ENCODE measurements at regions not wholly inside any gene's neighbourhood (a gene's known extent, or its start where the extent isn't known, plus 50 kb on each side); places are given as distances from the start of the nearest gene placed in this dataset.

DNA sequence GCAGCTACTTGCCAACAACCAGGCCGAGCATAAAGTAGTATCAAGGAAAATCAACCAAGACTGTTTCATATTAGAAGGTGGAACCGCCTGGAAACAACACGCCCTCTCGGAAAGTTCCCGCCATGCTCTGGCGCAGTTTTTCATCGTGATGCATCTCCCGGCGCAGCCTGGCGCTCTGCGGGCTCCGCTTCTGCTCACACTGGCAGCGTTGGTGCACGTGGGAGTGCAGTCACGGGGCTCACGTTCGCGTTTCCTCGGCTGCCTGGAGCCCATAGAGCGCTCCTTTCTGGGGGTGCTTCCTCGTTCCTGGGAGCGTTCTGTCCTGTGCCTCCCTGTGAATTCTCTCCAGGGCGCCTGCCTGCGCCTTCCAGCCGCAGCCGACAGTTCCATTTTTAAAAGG lies 227.3 kb downstream of the TBXT start:
- TF ChIP-seq ZNF384 (IDR thresholded peaks at IDR 0.05): no peak
- no peak for TF ChIP-seq FOXM1 (IDR thresholded peaks at IDR 0.05; ENCODE audit: borderline replicate concordance)
- TF ChIP-seq SUZ12 (IDR thresholded peaks at IDR 0.05): no peak
- no peak for TF ChIP-seq CTBP1 (IDR thresholded peaks at IDR 0.05; ENCODE audit: borderline replicate concordance)
- TF ChIP-seq ARNT (IDR thresholded peaks at IDR 0.05): no peak
- no peak for TF ChIP-seq HDGF (IDR thresholded peaks at IDR 0.05; ENCODE audit: borderline replicate concordance)
- no peak for TF ChIP-seq FOXK2 (IDR thresholded peaks at IDR 0.05)
- no peak for TF ChIP-seq L3MBTL2 (conservative IDR thresholded peaks at IDR 0.05)
- no peak for TF ChIP-seq FOXA1 (IDR thresholded peaks at IDR 0.05)
- ChIA-PET POLR2A (no interaction called here), CTCF (no interaction called here)
- no peak for DNase-seq (ENCODE audit: extremely low spot score)

DNA sequence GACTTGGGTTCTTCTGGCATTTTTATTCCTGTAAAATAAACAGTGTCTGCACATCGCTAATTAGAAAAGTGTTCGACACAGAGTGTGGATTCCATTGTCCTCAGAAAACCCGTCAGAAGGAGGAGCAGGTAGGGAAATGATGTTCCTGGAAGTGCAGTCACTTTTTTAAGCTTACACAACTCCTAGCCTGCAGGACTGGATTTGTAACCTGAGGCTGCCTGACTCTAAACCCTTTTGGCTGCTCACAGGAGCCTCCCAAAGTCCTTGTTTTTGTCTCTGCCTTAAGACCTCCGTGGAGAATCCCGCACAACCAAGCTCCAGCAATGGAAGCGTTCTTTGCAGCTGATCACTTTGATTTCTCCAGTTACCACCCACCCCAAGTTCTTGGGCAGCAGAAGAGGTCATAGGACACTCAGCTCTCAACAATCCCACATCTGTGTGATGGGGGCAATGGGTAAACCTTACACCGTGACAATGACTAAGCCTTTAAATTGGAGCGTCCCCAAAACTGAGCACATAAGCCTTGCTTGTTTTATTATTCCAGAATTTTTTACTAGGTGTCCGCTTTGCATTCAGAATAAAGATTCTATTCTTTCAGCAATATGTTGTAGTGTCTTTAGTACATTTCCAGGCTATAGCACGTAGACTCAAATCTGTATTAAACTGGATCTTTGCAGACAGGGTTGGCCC lies 227.9 kb downstream of the TBXT start:
- ChIA-PET CTCF (no interaction called here), POLR2A (no interaction called here)
- TF ChIP-seq FOXM1 (IDR thresholded peaks at IDR 0.05; ENCODE audit: borderline replicate concordance) (no peak), ELF4 (IDR thresholded peaks at IDR 0.05) (no peak), BHLHE40 (IDR thresholded peaks at IDR 0.05; ENCODE audit: borderline replicate concordance) (no peak), ARNT (IDR thresholded peaks at IDR 0.05) (no peak), ZNF384 (IDR thresholded peaks at IDR 0.05) (no peak), FOXK2 (IDR thresholded peaks at IDR 0.05) (no peak), CTBP1 (IDR thresholded peaks at IDR 0.05; ENCODE audit: borderline replicate concordance) (no peak), SP1 (IDR thresholded peaks at IDR 0.05) (no peak), NFRKB (IDR thresholded peaks at IDR 0.05) (no peak), FOXA1 (IDR thresholded peaks at IDR 0.05) (no peak)
- TF ChIP-seq, protein P1, sequence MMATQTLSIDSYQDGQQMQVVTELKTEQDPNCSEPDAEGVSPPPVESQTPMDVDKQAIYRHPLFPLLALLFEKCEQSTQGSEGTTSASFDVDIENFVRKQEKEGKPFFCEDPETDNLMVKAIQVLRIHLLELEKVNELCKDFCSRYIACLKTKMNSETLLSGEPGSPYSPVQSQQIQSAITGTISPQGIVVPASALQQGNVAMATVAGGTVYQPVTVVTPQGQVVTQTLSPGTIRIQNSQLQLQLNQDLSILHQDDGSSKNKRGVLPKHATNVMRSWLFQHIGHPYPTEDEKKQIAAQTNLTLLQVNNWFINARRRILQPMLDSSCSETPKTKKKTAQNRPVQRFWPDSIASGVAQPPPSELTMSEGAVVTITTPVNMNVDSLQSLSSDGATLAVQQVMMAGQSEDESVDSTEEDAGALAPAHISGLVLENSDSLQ (IDR thresholded peaks at IDR 0.05): no peak
- no peak for DNase-seq (ENCODE audit: extremely low spot score)

DNA sequence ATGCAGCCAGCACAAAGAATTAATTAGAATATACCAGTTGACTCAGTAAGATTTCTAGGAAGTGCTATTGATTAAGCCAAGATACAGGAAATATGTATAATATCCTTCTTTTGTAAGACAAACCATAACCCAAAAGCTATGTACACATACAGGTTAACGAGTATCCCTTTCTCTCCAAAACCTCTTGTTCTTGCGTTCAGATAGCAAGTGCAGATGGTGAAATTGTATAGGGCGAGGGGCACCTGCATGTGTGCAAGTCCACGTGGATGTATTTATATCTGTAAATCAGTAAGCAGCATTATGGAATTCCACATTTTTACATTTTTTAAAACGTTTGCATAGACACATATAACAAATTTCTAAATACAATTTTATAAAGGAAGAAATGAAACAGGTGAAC lies 228.6 kb downstream of the TBXT start:
- no peak for DNase-seq (ENCODE audit: extremely low spot score)
- ChIA-PET CTCF (no interaction called here), POLR2A (no interaction called here)
- TF ChIP-seq, protein P1 (IDR thresholded peaks at IDR 0.05): no peak
- TF ChIP-seq LEF1 (IDR thresholded peaks at IDR 0.05; ENCODE audit: borderline replicate concordance): no peak
- no peak for TF ChIP-seq BHLHE40 (IDR thresholded peaks at IDR 0.05; ENCODE audit: borderline replicate concordance)
- TF ChIP-seq L3MBTL2 (conservative IDR thresholded peaks at IDR 0.05): no peak
- no peak for TF ChIP-seq NFRKB (IDR thresholded peaks at IDR 0.05)

DNA sequence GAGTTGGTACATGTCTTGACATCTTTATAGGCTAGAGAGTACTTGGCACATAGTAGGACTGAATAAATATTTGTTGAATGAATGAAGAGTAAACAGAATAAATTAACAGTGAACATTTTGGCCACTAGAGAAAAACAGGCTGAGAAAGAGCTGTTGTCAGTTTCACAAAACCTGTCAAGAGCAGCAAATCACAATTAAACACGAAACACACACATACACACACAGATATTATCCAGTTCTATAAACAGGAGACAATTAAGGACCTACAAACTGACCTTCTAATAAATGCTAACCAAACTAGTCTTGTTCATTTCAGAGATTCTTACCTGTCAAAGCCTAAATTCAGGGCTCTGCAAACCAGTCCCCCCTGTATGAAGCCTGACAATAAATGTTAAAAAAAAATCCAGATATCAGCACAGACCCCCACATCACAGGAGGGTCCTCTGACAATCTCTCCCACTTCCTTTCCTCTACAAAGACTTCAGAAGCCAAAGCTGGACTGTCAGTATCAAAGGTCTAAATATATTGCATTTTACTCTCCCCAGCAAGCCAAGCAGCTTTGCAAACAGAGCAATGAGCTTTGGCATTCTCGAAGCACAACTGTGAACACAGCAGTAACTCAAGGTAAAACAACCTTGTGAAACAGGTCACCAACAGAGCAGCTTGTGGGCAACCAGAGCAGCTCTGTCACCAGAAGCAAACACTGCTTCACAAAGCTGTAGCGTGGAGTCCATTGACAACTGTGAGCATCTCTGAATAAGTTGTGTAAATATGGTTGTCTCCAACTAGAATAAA lies 229.9 kb downstream of the TBXT start:
- no peak for DNase-seq (ENCODE audit: extremely low spot score)
- POLR2A ChIA-PET: no interaction called here
- TF ChIP-seq TARDBP (IDR thresholded peaks at IDR 0.05) (no peak), L3MBTL2 (conservative IDR thresholded peaks at IDR 0.05) (no peak), ARNT (IDR thresholded peaks at IDR 0.05) (no peak), FOXK2 (IDR thresholded peaks at IDR 0.05) (no peak), BHLHE40 (IDR thresholded peaks at IDR 0.05; ENCODE audit: borderline replicate concordance) (no peak), HDGF (IDR thresholded peaks at IDR 0.05; ENCODE audit: borderline replicate concordance) (no peak), SUZ12 (IDR thresholded peaks at IDR 0.05) (no peak), FOXM1 (IDR thresholded peaks at IDR 0.05; ENCODE audit: borderline replicate concordance) (no peak), CTBP1 (IDR thresholded peaks at IDR 0.05; ENCODE audit: borderline replicate concordance) (no peak), ZNF384 (IDR thresholded peaks at IDR 0.05) (no peak), FOXA1 (IDR thresholded peaks at IDR 0.05) (no peak), LEF1 (IDR thresholded peaks at IDR 0.05; ENCODE audit: borderline replicate concordance) (no peak), NFRKB (IDR thresholded peaks at IDR 0.05) (no peak), SP1 (IDR thresholded peaks at IDR 0.05) (no peak), ELF4 (IDR thresholded peaks at IDR 0.05) (no peak)
- TF ChIP-seq, protein P1 (IDR thresholded peaks at IDR 0.05): no peak
- CTCF ChIA-PET: interaction anchor here (0.9 to 1.2 kb wide), 2 partner anchors 160 to 168 kb away, joined by 3 read pairs; no protein-coding TSS in a partner anchor

DNA sequence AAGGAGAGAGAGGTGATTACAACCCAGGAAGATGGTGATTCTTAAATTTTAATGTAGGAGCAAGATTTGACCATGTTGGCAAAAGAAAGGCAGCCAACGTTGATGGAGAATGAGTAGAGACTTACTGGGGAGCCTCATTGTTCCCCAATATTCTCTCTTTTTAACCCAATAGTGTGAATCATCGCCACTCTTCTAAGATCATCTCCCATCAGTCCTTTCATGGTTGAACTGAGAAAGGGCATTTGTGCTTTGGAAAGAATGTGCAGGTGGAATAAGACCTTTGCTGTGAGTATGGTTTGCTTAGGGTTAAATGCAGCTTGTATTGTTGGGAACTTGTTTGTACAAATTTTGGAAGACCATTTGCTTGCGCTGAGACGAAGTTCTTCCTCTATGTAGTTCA lies 231.0 kb downstream of the TBXT start:
- no peak for DNase-seq (ENCODE audit: extremely low spot score)
- POLR2A ChIA-PET: no interaction called here
- no peak for TF ChIP-seq TARDBP (IDR thresholded peaks at IDR 0.05)
- TF ChIP-seq ARNT (IDR thresholded peaks at IDR 0.05): no peak
- TF ChIP-seq BHLHE40 (IDR thresholded peaks at IDR 0.05; ENCODE audit: borderline replicate concordance): no peak
- TF ChIP-seq FOXM1 (IDR thresholded peaks at IDR 0.05; ENCODE audit: borderline replicate concordance): no peak
- no peak for TF ChIP-seq SP1 (IDR thresholded peaks at IDR 0.05)
- no peak for TF ChIP-seq FOXA1 (IDR thresholded peaks at IDR 0.05)
- TF ChIP-seq ZNF384 (IDR thresholded peaks at IDR 0.05): no peak
- TF ChIP-seq CTBP1 (IDR thresholded peaks at IDR 0.05; ENCODE audit: borderline replicate concordance): no peak
- TF ChIP-seq NFRKB (IDR thresholded peaks at IDR 0.05): no peak
- TF ChIP-seq L3MBTL2 (conservative IDR thresholded peaks at IDR 0.05): no peak
- TF ChIP-seq LEF1 (IDR thresholded peaks at IDR 0.05; ENCODE audit: borderline replicate concordance): no peak
- TF ChIP-seq, protein P1 (IDR thresholded peaks at IDR 0.05): no peak
- CTCF ChIA-PET: no interaction called here

All from HEK293T (cell line).